Mucosa of rectum (tissue), 2 donors: ENCODE measurements at regions not wholly inside any gene's neighbourhood (a gene's known extent, or its start where the extent isn't known, plus 50 kb on each side); places are given as distances from the start of the nearest gene placed in this dataset.
"Not testable (repeated sequence)": the region's sequence is repeated elsewhere in the genome, so short reads cannot be mapped to it uniquely, and the experiment has no call there.

Experiments
- H3K27ac ChIP-seq, 2 donors: one replicate each; pipeline ENCODE4 v1.7.0; 2013; ENCODE audit warnings: inconsistent platforms in 2 of 2, low read depth in 2 of 2, low read length in 2 of 2
- H3K27me3 ChIP-seq, 2 donors: one replicate each; pipeline ENCODE4 v1.7.0; 2013; ENCODE audit warnings: low read length in 2 of 2; ENCODE audit not compliant: control insufficient read depth in 2 of 2, insufficient read depth in 2 of 2
- H3K36me3 ChIP-seq, 2 donors: one replicate each; pipeline ENCODE4 v1.7.0; 2013; ENCODE audit warnings: low read length in 2 of 2; ENCODE audit not compliant: control insufficient read depth in 2 of 2, insufficient read depth in 2 of 2
- H3K4me1 ChIP-seq, 2 donors: one replicate each; pipeline ENCODE4 v1.7.0; 2013; ENCODE audit warnings: low read length in 2 of 2, mild to moderate bottlenecking in 1 of 2; ENCODE audit not compliant: control insufficient read depth in 2 of 2, insufficient read depth in 2 of 2
- H3K4me3 ChIP-seq, 2 donors: one replicate each; pipeline ENCODE4 v1.7.0; 2013; ENCODE audit warnings: low read length in 2 of 2
- H3K9ac ChIP-seq, 2 donors: one replicate each; pipeline ENCODE4 v1.7.0; 2013; ENCODE audit warnings: low read length in 2 of 2, low read depth in 1 of 2, mild to moderate bottlenecking in 1 of 2
- H3K9me3 ChIP-seq, 2 donors: one replicate each; pipeline ENCODE4 v1.7.0; 2013; ENCODE audit warnings: low read length in 2 of 2; ENCODE audit not compliant: control insufficient read depth in 2 of 2
- donor health status: healthy.
- donor health status: Normal muscosa, but diverticular disease.

DNA sequence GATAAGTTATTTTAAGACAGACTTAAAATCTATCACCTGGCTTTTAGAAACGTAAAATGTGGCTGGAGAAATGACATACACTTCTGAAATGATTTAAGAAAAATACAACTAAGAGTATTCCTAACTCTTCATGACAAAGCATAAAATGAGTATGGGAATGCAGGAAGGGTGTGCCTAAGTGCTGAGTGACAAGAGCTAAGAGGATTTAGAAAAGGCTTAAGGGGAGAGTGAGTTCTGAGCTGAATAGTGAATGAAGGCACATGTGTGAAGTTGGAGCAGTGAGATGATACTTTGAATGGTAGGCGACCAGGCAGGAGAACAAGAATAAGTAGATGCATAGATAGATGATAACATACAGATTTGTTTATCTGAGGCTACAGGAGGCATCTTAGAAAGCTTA is 458.3 kb upstream of the TENM3 start:
- Histone ChIP-seq H3K36me3 (no peaks in the 10 kb centered on the region), H3K27ac (no peak overlapping the region), H3K4me1 (no peaks in the 10 kb centered on the region), H3K9me3 (no peaks in the 10 kb centered on the region), H3K9ac (no peak overlapping the region), H3K27me3 (no peaks in the 10 kb centered on the region), H3K4me3 (no peak overlapping the region)

DNA sequence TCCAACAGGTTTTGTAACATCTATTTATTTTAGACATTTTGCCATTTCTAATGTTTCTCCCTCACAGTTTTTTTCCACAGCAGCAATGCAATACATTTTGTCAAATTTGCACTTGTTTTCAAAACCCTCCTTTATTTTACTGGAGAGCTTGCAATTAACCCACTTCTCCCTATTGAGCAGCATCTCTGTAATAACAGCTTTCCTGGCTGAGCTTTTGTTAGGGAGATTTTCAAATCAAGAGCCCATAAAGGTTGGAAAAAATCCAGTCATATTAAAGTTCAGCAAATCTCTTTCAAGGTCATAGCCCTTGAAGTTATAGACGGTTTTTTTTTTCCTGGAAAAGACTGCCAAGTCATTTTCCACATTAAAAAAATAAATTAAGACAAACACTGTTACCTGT is 450.6 kb upstream of the TENM3 start:
- Histone ChIP-seq H3K4me1 (no peaks in the 10 kb centered on the region), H3K4me3 (no peak overlapping the region), H3K36me3 (no peaks in the 10 kb centered on the region), H3K27me3 (no peaks in the 10 kb centered on the region), H3K9ac (no peak overlapping the region), H3K27ac (no peak overlapping the region), H3K9me3 (peaks cover 0 to 5% of the 10 kb centered on the region in 2 donors)

DNA sequence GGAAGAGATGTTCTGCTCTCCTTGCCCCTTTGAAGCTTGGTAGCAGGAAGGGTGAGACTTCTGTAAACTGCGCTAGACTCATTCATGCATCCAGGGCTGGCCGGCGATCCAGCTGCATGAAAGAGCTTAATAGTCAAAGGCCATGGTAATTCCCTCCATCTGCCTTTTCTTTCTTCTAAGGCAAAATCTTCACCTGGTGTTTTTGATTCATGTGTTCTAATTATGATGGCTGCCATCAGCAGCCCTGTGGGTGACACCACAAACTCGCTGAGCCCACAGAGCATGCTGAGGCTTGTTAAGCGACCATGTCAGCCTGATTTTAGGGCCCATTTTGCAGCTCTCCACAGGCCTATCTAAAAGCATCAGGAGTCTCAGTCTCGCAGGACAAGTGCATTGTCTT is 450.1 kb upstream of the TENM3 start:
- H3K9me3 ChIP-seq = peaks cover 0 to 5% of the 10 kb centered on the region in 2 donors
- no peak overlapping the region for H3K4me3 ChIP-seq
- no peaks in the 10 kb centered on the region for H3K27me3 ChIP-seq
- no peak overlapping the region for H3K9ac ChIP-seq
- H3K36me3 ChIP-seq = no peaks in the 10 kb centered on the region
- H3K27ac ChIP-seq = no peak overlapping the region
- H3K4me1 ChIP-seq = no peaks in the 10 kb centered on the region

DNA sequence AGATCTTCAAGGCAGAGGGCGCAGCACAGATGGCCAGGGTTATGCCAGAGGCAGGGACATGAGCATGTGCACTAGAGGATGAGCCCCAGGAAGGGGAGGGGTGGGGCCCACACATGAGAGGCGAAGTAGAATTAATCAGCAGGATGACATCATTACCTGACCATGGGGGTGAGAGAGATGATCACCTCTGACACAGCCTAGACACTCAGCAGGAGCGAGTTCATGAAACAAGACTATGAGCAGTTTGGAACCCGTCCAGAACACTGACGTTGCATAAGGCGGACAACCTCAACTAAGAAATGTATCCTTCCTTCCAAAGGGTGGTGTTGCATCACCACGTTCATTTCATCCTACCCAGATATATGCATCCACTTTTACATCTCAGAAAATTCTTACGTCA is 446.7 kb upstream of the TENM3 start:
- Histone ChIP-seq H3K9me3 (peaks cover 0 to 5% of the 10 kb centered on the region in 2 donors), H3K27ac (no peak overlapping the region), H3K27me3 (no peaks in the 10 kb centered on the region)

DNA sequence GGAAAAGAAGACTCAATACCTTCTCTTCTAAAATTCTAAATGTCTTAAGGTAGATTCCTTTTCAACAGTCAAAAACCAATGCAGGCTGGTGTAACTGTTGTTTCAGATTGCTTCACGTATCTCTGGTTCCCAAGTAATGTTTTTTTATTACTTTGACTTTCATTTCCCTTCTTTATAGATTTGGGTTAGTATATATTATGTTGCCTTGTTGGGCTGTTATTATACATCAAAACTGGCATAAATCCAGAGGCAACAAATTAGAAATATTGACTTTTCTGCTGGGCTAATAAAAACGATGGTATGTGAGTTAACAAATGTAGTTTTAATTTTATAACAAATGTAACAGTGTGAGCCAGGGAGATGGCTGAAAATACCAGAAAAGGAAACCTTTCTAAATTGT is 444.7 kb upstream of the TENM3 start:
- H3K9me3 ChIP-seq = peaks cover 0 to 5% of the 10 kb centered on the region in 2 donors
- no peaks in the 10 kb centered on the region for H3K4me1 ChIP-seq
- no peak overlapping the region for H3K4me3 ChIP-seq
- H3K27me3 ChIP-seq = no peaks in the 10 kb centered on the region
- no peaks in the 10 kb centered on the region for H3K36me3 ChIP-seq
- H3K27ac ChIP-seq = no peak overlapping the region
- no peak overlapping the region for H3K9ac ChIP-seq

More for the DNA sequence above, 446.7 kb upstream of the TENM3 start:
- Histone ChIP-seq H3K36me3 (no peaks in the 10 kb centered on the region), H3K4me1 (no peaks in the 10 kb centered on the region), H3K9ac (no peak overlapping the region), H3K4me3 (no peak overlapping the region)

DNA sequence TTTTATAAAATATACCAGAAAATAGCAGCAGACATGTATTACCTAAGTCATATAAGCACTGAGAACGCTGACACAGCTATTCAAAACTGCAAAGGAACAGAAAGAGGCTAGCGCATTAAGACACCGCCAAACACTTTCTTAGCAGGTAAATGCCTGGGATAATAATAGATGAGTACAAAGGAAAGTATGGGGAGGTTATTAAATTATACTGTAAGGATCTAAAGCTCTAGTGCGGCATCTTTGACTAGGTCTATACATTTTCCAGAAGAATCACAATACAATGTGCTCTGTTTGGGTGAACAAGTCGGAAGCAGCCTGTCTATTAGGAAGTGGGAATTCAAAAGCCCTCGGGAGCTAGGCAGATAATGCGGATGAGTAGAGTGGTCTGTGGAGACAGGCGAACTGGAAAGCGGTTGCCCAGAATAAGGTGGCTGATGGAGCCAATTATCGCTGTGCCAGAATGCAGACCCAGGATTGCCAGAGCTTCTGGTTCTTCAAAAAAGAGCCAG is 443.6 kb upstream of the TENM3 start:
- Histone ChIP-seq H3K27me3 (no peaks in the 10 kb centered on the region), H3K4me3 (no peak overlapping the region), H3K9me3 (peaks cover 0 to 5% of the 10 kb centered on the region in 2 donors), H3K27ac (no peak overlapping the region), H3K36me3 (no peaks in the 10 kb centered on the region), H3K9ac (no peak overlapping the region), H3K4me1 (no peaks in the 10 kb centered on the region)

DNA sequence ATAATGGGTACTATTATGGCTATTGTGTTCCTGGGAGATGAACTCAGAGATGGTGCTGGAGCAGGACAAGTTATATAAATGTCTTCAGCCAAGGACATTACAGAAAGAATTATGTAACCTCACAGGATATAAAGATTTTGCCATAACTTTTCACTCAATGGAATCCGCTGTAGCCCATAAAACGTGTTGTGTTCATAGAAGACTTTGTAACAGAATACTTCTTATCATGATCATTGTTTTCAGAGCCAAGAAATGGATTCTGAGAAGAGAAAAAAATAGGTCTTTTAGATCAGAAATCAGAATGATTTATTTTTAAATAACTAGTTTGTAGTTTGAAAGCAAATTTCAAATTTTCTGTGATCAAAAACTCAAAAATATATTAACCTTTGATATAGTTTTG is 441.0 kb upstream of the TENM3 start:
- Histone ChIP-seq H3K27ac (no peak overlapping the region), H3K4me3 (no peak overlapping the region), H3K9me3 (no peaks in the 10 kb centered on the region), H3K4me1 (no peaks in the 10 kb centered on the region), H3K36me3 (no peaks in the 10 kb centered on the region), H3K9ac (no peak overlapping the region), H3K27me3 (no peaks in the 10 kb centered on the region)

DNA sequence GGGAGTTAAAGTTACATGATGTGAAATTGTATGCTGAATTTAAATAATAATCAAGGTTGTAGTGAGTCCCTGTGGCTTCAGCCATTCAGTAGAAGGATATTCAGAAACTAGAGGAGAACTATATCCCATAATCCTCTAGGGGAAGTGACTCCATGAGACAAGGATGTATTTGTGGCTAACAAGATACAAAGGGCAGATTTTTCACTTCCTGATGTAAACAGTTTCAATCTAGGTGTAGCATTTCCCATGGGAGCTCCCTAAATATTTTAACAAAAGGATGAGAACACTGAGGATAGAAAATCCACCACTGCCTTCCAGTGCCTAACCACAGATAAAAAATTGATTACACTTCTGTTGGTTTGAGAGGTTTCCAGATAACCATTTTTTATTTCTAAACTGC is 435.4 kb upstream of the TENM3 start:
- Histone ChIP-seq H3K9ac (no peak overlapping the region), H3K27me3 (no peaks in the 10 kb centered on the region), H3K36me3 (no peaks in the 10 kb centered on the region), H3K9me3 (no peaks in the 10 kb centered on the region), H3K4me3 (no peak overlapping the region), H3K27ac (no peak overlapping the region), H3K4me1 (no peaks in the 10 kb centered on the region)

DNA sequence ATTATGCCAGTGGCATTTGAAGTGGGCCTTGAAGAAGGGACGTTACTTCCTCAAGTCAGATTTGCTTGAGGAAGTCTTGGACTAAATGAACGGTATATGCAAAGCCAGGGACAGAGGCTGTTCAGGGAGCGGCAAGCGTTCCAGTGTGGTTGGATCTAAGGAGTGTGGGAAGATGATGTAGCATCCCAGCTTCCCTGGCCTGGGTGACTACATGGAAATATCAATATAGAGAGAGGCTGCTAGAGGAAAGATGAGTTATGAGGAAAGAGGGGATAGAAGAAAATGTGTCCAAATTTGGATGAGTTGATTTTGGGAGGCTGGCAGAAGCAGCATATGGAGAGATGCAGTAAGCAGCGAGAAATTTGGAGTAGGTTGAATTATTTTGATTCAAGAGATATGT is 432.5 kb upstream of the TENM3 start:
- Histone ChIP-seq H3K9me3 (no peaks in the 10 kb centered on the region), H3K4me3 (no peak overlapping the region), H3K36me3 (no peaks in the 10 kb centered on the region), H3K9ac (no peak overlapping the region), H3K27me3 (no peaks in the 10 kb centered on the region), H3K4me1 (no peaks in the 10 kb centered on the region), H3K27ac (no peak overlapping the region)

DNA sequence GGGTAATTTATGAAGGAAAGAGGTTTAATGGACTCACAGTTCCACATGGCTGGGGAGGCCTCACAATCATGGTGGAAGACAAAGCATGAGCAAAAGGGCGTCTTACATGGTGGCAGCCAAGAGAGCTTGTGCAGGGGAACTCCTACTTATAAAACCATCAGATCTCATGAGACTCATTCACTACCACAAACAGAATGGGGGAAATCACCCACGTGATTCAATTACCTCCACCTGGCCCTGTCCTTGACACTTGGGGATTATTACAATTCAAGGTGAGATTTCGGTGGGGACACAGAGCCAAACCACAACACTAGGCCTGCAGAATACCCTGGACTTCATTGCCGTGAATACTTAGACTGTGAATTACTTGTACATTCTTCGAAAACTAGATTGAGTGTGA is 431.7 kb upstream of the TENM3 start:
- H3K27me3 ChIP-seq = not testable (repeated sequence)

GRCh38 chr4:181819946-181820345 is 423.3 kb upstream of the TENM3 start:
- H3K27me3 ChIP-seq = no peaks in the 10 kb centered on the region
- H3K4me3 ChIP-seq = no peak overlapping the region
- H3K9ac ChIP-seq = no peak overlapping the region
- no peaks in the 10 kb centered on the region for H3K9me3 ChIP-seq
- no peaks in the 10 kb centered on the region for H3K36me3 ChIP-seq
- H3K4me1 ChIP-seq = no peaks in the 10 kb centered on the region
- H3K27ac ChIP-seq = no peak overlapping the region

More for the DNA sequence above, 431.7 kb upstream of the TENM3 start:
- H3K4me1 ChIP-seq, H3K27ac ChIP-seq, H3K9ac ChIP-seq, H3K9me3 ChIP-seq, H3K36me3 ChIP-seq, H3K4me3 ChIP-seq: not testable (repeated sequence)
